ENCODE measurements at regions not wholly inside any gene's neighbourhood (a gene's known extent, or its start where the extent isn't known, plus 50 kb on each side); places are given as distances from the start of the nearest gene placed in this dataset.

- TF ChIP-seq, protein P1, sequence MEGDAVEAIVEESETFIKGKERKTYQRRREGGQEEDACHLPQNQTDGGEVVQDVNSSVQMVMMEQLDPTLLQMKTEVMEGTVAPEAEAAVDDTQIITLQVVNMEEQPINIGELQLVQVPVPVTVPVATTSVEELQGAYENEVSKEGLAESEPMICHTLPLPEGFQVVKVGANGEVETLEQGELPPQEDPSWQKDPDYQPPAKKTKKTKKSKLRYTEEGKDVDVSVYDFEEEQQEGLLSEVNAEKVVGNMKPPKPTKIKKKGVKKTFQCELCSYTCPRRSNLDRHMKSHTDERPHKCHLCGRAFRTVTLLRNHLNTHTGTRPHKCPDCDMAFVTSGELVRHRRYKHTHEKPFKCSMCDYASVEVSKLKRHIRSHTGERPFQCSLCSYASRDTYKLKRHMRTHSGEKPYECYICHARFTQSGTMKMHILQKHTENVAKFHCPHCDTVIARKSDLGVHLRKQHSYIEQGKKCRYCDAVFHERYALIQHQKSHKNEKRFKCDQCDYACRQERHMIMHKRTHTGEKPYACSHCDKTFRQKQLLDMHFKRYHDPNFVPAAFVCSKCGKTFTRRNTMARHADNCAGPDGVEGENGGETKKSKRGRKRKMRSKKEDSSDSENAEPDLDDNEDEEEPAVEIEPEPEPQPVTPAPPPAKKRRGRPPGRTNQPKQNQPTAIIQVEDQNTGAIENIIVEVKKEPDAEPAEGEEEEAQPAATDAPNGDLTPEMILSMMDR (IDR thresholded peaks at IDR 0.05), result no peak
These were observed 1526.6 kb upstream of the FLRT2 start for GRCh38 chr14:84003346-84003745.

GRCh38 chr14:84006643-84007155, 1523.2 kb upstream of the FLRT2 start:
- Histone ChIP-seq H3K9me3 (no peaks in the 10 kb centered on the region), H3K36me3 (no peaks in the 10 kb centered on the region), H3K27me3 (no peaks in the 10 kb centered on the region), H3K4me3 (no peak overlapping the region), H3K27ac (no peak overlapping the region), H3K4me1 (no peaks in the 10 kb centered on the region)
- intact Hi-C loops (cut with DNase I), result no loop called here
- ATAC-seq, result no peak
- TF ChIP-seq, protein P1 (IDR thresholded peaks at IDR 0.05), result no peak
- no peak for DNase-seq

More at GRCh38 chr14:84003346-84003745, 1526.6 kb upstream of the FLRT2 start:
- ATAC-seq (no peak), DNase-seq (no peak)
- H3K9me3 ChIP-seq, result no peaks in the 10 kb centered on the region
- H3K4me1 ChIP-seq, result no peaks in the 10 kb centered on the region
- H3K27ac ChIP-seq, result no peak overlapping the region
- intact Hi-C loops (cut with DNase I), result no loop called here
- no peaks in the 10 kb centered on the region for H3K27me3 ChIP-seq
- no peak overlapping the region for H3K4me3 ChIP-seq
- no peaks in the 10 kb centered on the region for H3K36me3 ChIP-seq

DNA sequence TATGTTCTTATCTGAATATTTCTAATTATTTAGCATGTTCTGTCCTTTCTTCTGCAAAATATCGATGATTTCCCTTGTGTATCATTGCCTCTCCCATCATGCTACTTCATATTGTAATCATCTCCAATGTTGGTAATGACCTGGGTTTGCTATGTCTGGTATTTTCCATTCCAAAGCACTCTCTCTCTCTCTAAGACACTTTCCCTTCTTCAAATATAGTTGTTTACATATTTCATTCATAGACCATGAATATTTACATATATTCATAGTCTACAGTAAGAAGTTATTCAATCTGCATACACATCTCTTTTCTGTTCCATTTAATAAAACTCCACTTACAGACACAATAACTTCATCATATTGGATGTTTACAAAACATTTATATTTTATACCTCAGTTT, 1516.5 kb upstream of the FLRT2 start:
- no peak overlapping the region for H3K27ac ChIP-seq
- no peak for ATAC-seq
- H3K36me3 ChIP-seq, result no peaks in the 10 kb centered on the region
- TF ChIP-seq, protein P1 (IDR thresholded peaks at IDR 0.05), result no peak
- intact Hi-C loops (cut with DNase I), result no loop called here
- H3K4me3 ChIP-seq, result no peak overlapping the region
- H3K9me3 ChIP-seq, result no peaks in the 10 kb centered on the region
- H3K4me1 ChIP-seq, result no peaks in the 10 kb centered on the region
- DNase-seq, result no peak
- H3K27me3 ChIP-seq, result no peaks in the 10 kb centered on the region

DNA sequence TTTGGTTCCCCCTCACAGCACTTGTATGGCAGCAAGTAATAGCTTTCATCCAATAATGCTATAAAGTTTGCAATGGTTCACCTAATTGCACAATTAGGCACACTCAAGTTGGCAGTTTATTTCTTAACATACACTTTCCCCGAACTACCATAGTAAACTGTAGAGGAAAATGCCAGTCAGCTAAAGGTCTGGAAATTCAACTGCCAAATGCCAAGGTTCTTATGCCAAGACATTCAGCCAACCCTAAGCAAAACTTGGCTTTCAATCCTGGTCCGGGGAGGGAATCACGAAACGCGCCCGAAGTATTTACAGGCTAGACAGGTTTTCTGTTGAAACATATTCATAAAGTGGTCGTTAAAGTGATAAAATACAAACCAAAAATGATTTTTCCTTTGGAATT, 1512.4 kb upstream of the FLRT2 start:
- H3K27ac ChIP-seq, result no peak overlapping the region
- DNase-seq (no peak), ATAC-seq (no peak)

DNA sequence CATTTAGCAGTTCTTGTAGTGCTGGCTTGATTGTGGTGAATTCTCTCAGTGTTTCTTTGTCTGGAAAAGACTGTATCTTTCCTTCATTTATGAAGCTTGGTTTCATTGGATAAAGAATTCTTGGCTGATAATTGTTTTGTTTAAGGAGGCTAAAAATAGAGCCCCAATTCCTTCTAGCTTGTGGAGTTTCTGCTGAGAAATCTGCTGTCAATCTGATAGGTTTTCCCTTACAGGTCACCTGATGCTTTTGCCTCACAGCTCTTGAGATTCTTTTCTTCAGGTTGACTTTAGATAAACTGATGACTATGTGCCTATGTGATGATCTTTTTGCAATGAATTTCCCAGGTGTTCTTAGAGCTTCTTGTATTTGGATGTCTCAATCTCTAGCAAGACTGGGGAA, 1508.5 kb upstream of the FLRT2 start:
- TF ChIP-seq, protein P1 (IDR thresholded peaks at IDR 0.05), result no peak

More for the DNA sequence above, 1512.4 kb upstream of the FLRT2 start:
- no peaks in the 10 kb centered on the region for H3K36me3 ChIP-seq
- no peaks in the 10 kb centered on the region for H3K27me3 ChIP-seq
- no peaks in the 10 kb centered on the region for H3K4me1 ChIP-seq
- intact Hi-C loops (cut with DNase I), result no loop called here
- H3K9me3 ChIP-seq, result no peaks in the 10 kb centered on the region
- TF ChIP-seq, protein P1 (IDR thresholded peaks at IDR 0.05), result no peak
- no peak overlapping the region for H3K4me3 ChIP-seq

More for the DNA sequence above, 1508.5 kb upstream of the FLRT2 start:
- H3K36me3 ChIP-seq, result no peaks in the 10 kb centered on the region
- H3K27ac ChIP-seq, result no peak overlapping the region
- no peaks in the 10 kb centered on the region for H3K9me3 ChIP-seq
- DNase-seq (no peak), ATAC-seq (no peak)
- intact Hi-C loops (cut with DNase I), result no loop called here
- no peaks in the 10 kb centered on the region for H3K27me3 ChIP-seq
- H3K4me1 ChIP-seq, result no peaks in the 10 kb centered on the region
- no peak overlapping the region for H3K4me3 ChIP-seq
